ENCODE measurements at regions not wholly inside any gene's neighbourhood (a gene's known extent, or its start where the extent isn't known, plus 50 kb on each side); places are given as distances from the start of the nearest gene placed in this dataset.
A peak's percentile ranks its signal among the peaks of the same experiment; 100 is the strongest.

DNA sequence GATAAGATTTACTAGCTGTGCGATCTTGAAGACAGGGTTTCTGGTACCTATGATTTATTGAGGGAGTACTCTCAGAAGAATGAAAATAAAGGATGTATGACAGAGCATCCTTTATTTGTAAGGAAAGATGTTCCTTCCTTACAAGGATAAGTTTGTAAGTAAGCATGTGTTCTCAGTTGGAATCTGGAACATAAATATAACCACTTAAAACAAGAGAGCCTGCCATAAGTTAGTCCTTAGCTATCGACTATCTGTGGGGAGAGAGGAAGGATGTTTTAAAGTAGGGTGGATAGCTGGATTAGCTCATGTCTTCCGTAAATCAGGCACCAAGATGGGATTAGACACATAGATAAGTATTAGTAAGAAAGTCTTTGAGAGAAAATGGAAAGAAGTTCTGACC, 192.6 kb upstream of the CARD18 start:
- Histone ChIP-seq H3K79me2 (ENCODE audit: low read depth) (no peaks in the 10 kb centered on the region), H3K4me3 (no peak overlapping the region), H4K20me1 (ENCODE audit: insufficient read depth) (no peaks in the 10 kb centered on the region), H3K4me2 (no peak overlapping the region), H3K9me3 (ENCODE audit: insufficient read depth, low read depth) (no peaks in the 10 kb centered on the region; the same call in 1 of the 2 replicates), H3F3A (ENCODE audit: insufficient read depth, low read depth) (no peaks in the 10 kb centered on the region), H3K27ac (no peak overlapping the region), H3K36me3 (ENCODE audit: low read depth) (no peaks in the 10 kb centered on the region), H3K27me3 (ENCODE audit: insufficient read depth, low read depth) (no peaks in the 10 kb centered on the region), H2AFZ (peak overlapping the region; percentile 9; the same call in 1 of the 2 replicates), H3K9me2 (ENCODE audit: insufficient read depth) (no peaks in the 10 kb centered on the region), H3K4me1 (replicated peaks; ENCODE audit: insufficient read depth) (no peaks in the 10 kb centered on the region)
- ChIA-PET POLR2A (ENCODE audit: unreplicated experiment) (no interaction called here), CTCF (no interaction called here)
- intact Hi-C loops (cut with micrococcal nuclease; ENCODE audit: unreplicated experiment) = no loop called here
- no peak for DNase-seq
- TF ChIP-seq EZH2 (IDR thresholded peaks at IDR 0.05; ENCODE audit: low read depth) (no peak), CTCF (conservative IDR thresholded peaks at IDR 0.05) (no peak)
- no TSS peak for BruUV-seq (replicated peaks)

GRCh38 chr11:105328061-105328460, 188.5 kb upstream of the CARD18 start:
- TF ChIP-seq EZH2 (IDR thresholded peaks at IDR 0.05; ENCODE audit: low read depth) (no peak), CTCF (conservative IDR thresholded peaks at IDR 0.05) (no peak)
- H3K36me3 ChIP-seq (ENCODE audit: low read depth) = no peaks in the 10 kb centered on the region
- H3K27ac ChIP-seq = no peak overlapping the region
- no TSS peak for BruUV-seq (replicated peaks)
- intact Hi-C loops (cut with micrococcal nuclease; ENCODE audit: unreplicated experiment) = no loop called here
- DNase-seq = no peak
- H3K4me3 ChIP-seq = no peak overlapping the region
- H3K79me2 ChIP-seq (ENCODE audit: low read depth) = no peaks in the 10 kb centered on the region
- H3K9me3 ChIP-seq (ENCODE audit: insufficient read depth, low read depth) = no peaks in the 10 kb centered on the region
- no peaks in the 10 kb centered on the region for H3F3A ChIP-seq (ENCODE audit: insufficient read depth, low read depth)
- no peaks in the 10 kb centered on the region for H4K20me1 ChIP-seq (ENCODE audit: insufficient read depth)
- ChIA-PET POLR2A (ENCODE audit: unreplicated experiment) (no interaction called here), CTCF (no interaction called here)
- no peak overlapping the region for H3K4me2 ChIP-seq
- no peaks in the 10 kb centered on the region for H3K4me1 ChIP-seq (replicated peaks; ENCODE audit: insufficient read depth)
- H2AFZ ChIP-seq = no peak overlapping the region
- no peaks in the 10 kb centered on the region for H3K9me2 ChIP-seq (ENCODE audit: insufficient read depth)
- no peaks in the 10 kb centered on the region for H3K27me3 ChIP-seq (ENCODE audit: insufficient read depth, low read depth)

DNA sequence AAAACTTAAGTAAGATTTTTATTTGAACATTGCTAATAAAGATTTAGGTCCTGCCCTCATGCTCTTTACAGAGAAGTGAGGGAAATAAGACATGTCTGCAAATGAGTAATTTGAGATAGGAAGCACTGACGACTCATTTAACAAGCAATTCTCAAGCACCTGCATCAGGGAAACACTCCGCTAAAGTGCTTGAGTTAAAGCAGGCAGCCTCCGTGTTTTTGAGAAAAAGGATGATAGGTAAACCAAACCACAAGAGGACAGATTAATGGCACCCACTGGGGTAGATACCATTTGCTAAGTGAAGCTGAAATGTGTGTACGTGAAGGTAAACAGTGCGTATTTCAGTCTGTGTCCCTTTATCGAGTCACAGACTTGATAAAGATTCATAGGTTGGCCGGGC, 184.6 kb upstream of the CARD18 start:
- TF ChIP-seq CTCF (conservative IDR thresholded peaks at IDR 0.05) (no peak), EZH2 (IDR thresholded peaks at IDR 0.05; ENCODE audit: low read depth) (no peak)
- H3K9me2 ChIP-seq (ENCODE audit: insufficient read depth) = no peaks in the 10 kb centered on the region
- no peaks in the 10 kb centered on the region for H3K4me1 ChIP-seq (replicated peaks; ENCODE audit: insufficient read depth)
- ChIA-PET POLR2A (ENCODE audit: unreplicated experiment) (no interaction called here), CTCF (no interaction called here)
- H3K27me3 ChIP-seq (ENCODE audit: insufficient read depth, low read depth) = no peaks in the 10 kb centered on the region
- no peak overlapping the region for H3K4me2 ChIP-seq
- H2AFZ ChIP-seq = no peak overlapping the region
- H3F3A ChIP-seq (ENCODE audit: insufficient read depth, low read depth) = no peaks in the 10 kb centered on the region
- BruUV-seq (replicated peaks) = no TSS peak
- no peak overlapping the region for H3K27ac ChIP-seq
- DNase-seq = no peak
- H3K79me2 ChIP-seq (ENCODE audit: low read depth) = no peaks in the 10 kb centered on the region
- H3K36me3 ChIP-seq (ENCODE audit: low read depth) = no peaks in the 10 kb centered on the region
- no peaks in the 10 kb centered on the region for H4K20me1 ChIP-seq (ENCODE audit: insufficient read depth)
- H3K9me3 ChIP-seq (ENCODE audit: insufficient read depth, low read depth) = no peaks in the 10 kb centered on the region
- intact Hi-C loops (cut with micrococcal nuclease; ENCODE audit: unreplicated experiment) = no loop called here
- H3K4me3 ChIP-seq = no peak overlapping the region

Data from PC-9 (cell line).